Liver (tissue), 3 donors: ENCODE measurements at regions not wholly inside any gene's neighbourhood (a gene's known extent, or its start where the extent isn't known, plus 50 kb on each side); places are given as distances from the start of the nearest gene placed in this dataset.

Experiments
- EGR1 ChIP-seq, 2 donors: IDR thresholded peaks; 2 replicates each; pipeline ENCODE4 v1.6.1; 2016 to 2018; ENCODE audit warnings: antibody characterized with exemption in 2 of 2, low read depth in 2 of 2
- FOXA1 ChIP-seq: IDR thresholded peaks from 2 replicates; pipeline ENCODE4 v1.6.1; 2016; ENCODE audit warnings: antibody characterized with exemption
- HNF4A ChIP-seq, 2 donors: conservative IDR thresholded peaks; 2 replicates each; pipeline ENCODE4 v1.6.1; 2016; ENCODE audit warnings: antibody characterized with exemption in 2 of 2, mild to moderate bottlenecking in 2 of 2
- RAD21 ChIP-seq, 2 donors: IDR thresholded peaks; 2 replicates each; pipeline ENCODE4 v1.6.1; 2016; ENCODE audit warnings: antibody characterized with exemption in 2 of 2, mild to moderate bottlenecking in 2 of 2
- RXRA ChIP-seq, 2 donors: IDR thresholded peaks; 2 replicates each; pipeline ENCODE4 v1.6.1; 2017 to 2018; ENCODE audit warnings: antibody characterized with exemption in 2 of 2, mild to moderate bottlenecking in 1 of 2
- TAF1 ChIP-seq: conservative IDR thresholded peaks from 2 replicates; pipeline ENCODE4 v1.6.1; 2016; ENCODE audit warnings: antibody characterized with exemption, mild to moderate bottlenecking
- YY1 ChIP-seq: IDR thresholded peaks from 2 replicates; pipeline ENCODE4 v1.6.1; 2016; ENCODE audit warnings: antibody characterized with exemption, mild to moderate bottlenecking
- TF ChIP-seq, protein P1 (sequence below): IDR thresholded peaks from 2 replicates; pipeline ENCODE4 v1.6.1; 2016; ENCODE audit warnings: antibody characterized with exemption, mild to moderate bottlenecking
- TF ChIP-seq, protein P2 (sequence below): fragments of 150-350 bp; IDR thresholded peaks from 2 replicates; pipeline ENCODE4 v1.5.1; 2017; ENCODE audit warnings: improper control_type of control experiment, low read depth, low read length; ENCODE audit not compliant: missing input control
- TF ChIP-seq, protein P3 (sequence below): IDR thresholded peaks from 2 replicates; pipeline ENCODE4 v1.6.1; 2016; ENCODE audit warnings: antibody characterized with exemption
- TF ChIP-seq, protein P4 (sequence below): IDR thresholded peaks from 2 replicates; pipeline ENCODE4 v1.6.1; 2016; ENCODE audit warnings: antibody characterized with exemption
- donor health status: healthy.
- donor health status: healthy.

DNA sequence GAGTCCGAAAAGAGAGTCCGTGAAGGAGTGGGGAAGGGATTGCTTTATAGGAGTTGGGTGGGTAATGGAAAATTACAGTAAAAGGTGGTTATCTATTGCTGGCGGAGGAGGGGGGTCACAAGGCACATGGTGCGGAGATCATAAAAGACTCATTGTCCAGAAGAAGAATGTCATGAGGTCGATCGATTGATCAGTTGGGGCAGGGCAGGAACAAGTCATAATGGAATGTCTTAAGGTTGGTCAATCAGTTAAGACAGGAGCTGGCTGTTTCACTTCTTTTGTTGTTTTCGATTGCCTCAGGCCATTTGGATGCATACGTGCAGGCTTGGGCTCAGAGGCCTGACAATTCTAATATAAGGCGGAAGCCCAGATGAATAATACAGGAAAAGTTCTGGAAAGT lies 473.0 kb upstream of the TNP1 start:
- TF ChIP-seq, protein P1, sequence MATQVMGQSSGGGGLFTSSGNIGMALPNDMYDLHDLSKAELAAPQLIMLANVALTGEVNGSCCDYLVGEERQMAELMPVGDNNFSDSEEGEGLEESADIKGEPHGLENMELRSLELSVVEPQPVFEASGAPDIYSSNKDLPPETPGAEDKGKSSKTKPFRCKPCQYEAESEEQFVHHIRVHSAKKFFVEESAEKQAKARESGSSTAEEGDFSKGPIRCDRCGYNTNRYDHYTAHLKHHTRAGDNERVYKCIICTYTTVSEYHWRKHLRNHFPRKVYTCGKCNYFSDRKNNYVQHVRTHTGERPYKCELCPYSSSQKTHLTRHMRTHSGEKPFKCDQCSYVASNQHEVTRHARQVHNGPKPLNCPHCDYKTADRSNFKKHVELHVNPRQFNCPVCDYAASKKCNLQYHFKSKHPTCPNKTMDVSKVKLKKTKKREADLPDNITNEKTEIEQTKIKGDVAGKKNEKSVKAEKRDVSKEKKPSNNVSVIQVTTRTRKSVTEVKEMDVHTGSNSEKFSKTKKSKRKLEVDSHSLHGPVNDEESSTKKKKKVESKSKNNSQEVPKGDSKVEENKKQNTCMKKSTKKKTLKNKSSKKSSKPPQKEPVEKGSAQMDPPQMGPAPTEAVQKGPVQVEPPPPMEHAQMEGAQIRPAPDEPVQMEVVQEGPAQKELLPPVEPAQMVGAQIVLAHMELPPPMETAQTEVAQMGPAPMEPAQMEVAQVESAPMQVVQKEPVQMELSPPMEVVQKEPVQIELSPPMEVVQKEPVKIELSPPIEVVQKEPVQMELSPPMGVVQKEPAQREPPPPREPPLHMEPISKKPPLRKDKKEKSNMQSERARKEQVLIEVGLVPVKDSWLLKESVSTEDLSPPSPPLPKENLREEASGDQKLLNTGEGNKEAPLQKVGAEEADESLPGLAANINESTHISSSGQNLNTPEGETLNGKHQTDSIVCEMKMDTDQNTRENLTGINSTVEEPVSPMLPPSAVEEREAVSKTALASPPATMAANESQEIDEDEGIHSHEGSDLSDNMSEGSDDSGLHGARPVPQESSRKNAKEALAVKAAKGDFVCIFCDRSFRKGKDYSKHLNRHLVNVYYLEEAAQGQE: no peak
- TF ChIP-seq, protein P2, sequence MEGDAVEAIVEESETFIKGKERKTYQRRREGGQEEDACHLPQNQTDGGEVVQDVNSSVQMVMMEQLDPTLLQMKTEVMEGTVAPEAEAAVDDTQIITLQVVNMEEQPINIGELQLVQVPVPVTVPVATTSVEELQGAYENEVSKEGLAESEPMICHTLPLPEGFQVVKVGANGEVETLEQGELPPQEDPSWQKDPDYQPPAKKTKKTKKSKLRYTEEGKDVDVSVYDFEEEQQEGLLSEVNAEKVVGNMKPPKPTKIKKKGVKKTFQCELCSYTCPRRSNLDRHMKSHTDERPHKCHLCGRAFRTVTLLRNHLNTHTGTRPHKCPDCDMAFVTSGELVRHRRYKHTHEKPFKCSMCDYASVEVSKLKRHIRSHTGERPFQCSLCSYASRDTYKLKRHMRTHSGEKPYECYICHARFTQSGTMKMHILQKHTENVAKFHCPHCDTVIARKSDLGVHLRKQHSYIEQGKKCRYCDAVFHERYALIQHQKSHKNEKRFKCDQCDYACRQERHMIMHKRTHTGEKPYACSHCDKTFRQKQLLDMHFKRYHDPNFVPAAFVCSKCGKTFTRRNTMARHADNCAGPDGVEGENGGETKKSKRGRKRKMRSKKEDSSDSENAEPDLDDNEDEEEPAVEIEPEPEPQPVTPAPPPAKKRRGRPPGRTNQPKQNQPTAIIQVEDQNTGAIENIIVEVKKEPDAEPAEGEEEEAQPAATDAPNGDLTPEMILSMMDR: no peak
- TF ChIP-seq RAD21 (IDR thresholded peaks at IDR 0.05): no peak
- TF ChIP-seq YY1: no peak
- TF ChIP-seq, protein P3, sequence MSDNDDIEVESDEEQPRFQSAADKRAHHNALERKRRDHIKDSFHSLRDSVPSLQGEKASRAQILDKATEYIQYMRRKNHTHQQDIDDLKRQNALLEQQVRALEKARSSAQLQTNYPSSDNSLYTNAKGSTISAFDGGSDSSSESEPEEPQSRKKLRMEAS: no peak
- TF ChIP-seq, protein P4, sequence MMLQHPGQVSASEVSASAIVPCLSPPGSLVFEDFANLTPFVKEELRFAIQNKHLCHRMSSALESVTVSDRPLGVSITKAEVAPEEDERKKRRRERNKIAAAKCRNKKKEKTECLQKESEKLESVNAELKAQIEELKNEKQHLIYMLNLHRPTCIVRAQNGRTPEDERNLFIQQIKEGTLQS: no peak
- no peak for TF ChIP-seq RXRA (IDR thresholded peaks at IDR 0.05)
- TF ChIP-seq TAF1: no peak
- no peak for TF ChIP-seq FOXA1
- TF ChIP-seq EGR1 (IDR thresholded peaks at IDR 0.05; ENCODE audit: low read depth in 2 of 2): no peak
- TF ChIP-seq HNF4A (conservative IDR thresholded peaks at IDR 0.05): no peak
